Pancreas (tissue), 10 donors: ENCODE measurements at regions not wholly inside any gene's neighbourhood (a gene's known extent, or its start where the extent isn't known, plus 50 kb on each side); places are given as distances from the start of the nearest gene placed in this dataset.

Experiments used
- ATAC-seq, 4 donors: fragments of 200-7000 bp; cut with Tn5 transposase; one replicate each; pipeline versions ENCODE4 v1.8.0 to v1.9.1; 2020; ENCODE audit warnings: mild to moderate bottlenecking in 4 of 4, moderate library complexity in 4 of 4
- DNase-seq, 6 donors: peaks; one replicate each; pipeline ENCODE4 v3.0.0-alpha.2; 2020
- FAIRE-seq: peaks from 2 replicates; lab custom pipeline; 2012; peaks lifted over from hg19 to GRCh38; lab: Jason Lieb, UNC
- H3K27ac ChIP-seq, 4 donors: fragments of 200-600 bp; sonication (generic); 1 replicate in 3 of 4; 2 replicates in 1 of 4; pipeline versions ENCODE4 v1.5.0 to v1.8.0; 2020
- H3K27me3 ChIP-seq, 4 donors: fragments of 200-600 bp; one replicate each; pipeline ENCODE4 v1.8.0; 2021
- H3K36me3 ChIP-seq, 3 donors: fragments of 200-600 bp; sonication (generic) in 1 of 3; one replicate each; pipeline versions ENCODE4 v1.5.0 to v1.8.0; 2020 to 2021
- H3K4me1 ChIP-seq, 3 donors: fragments of 200-600 bp; one replicate each; pipeline ENCODE4 v1.8.0; 2021
- H3K4me3 ChIP-seq, 4 donors: fragments of 200-600 bp; sonication (generic) in 2 of 4; one replicate each; pipeline versions ENCODE4 v1.5.0 to v1.8.0; 2020 to 2021
- H3K9me3 ChIP-seq, 4 donors: fragments of 200-600 bp; one replicate each; pipeline ENCODE4 v1.8.0; 2021
- WGBS, 2 donors: extraction: QIAGEN DNeasy Blood & Tissue Kit; methylation state at CpG; one replicate each; pipeline ENCODE4 v1.1.7; 2013; 5-methylcytosine and 5-hydroxymethylcytosine counted together
- intact Hi-C, 3 donors: fragments of 100-400 bp; cut with DNase I; formaldehyde crosslinking; loops; one replicate each; pipeline versions ENCODE4 v1.11.1 to v1.14.2; 2022
- TF ChIP-seq, protein P1 (sequence below), 4 donors: fragments of 200-600 bp; sonication (generic) in 3 of 4; IDR thresholded peaks; one replicate each; pipeline versions ENCODE4 v1.5.0 to v1.8.0; 2021; ENCODE audit warnings: antibody characterized with exemption in 4 of 4
- donor health status: healthy with polysubstance abuse.
- donor health status: DM: no; HTN: no; CAD: no; lungs with moderate emphysema.
- donor health status: DM: no; HTN: no; CAD: no.
- donor health status: control.
- donor health status: control.
- donor health status: Bipolar disorder and iron deficiency.
- donor health status: DM: yes; HTN: yes; CAD: no.
- donor health status: DM: no; HTN: no; CAD: no.
- donor health status: DM: no; HTN: no; CAD: no.
- donor health status: DM: yes; HTN: yes; CAD: no.

DNA sequence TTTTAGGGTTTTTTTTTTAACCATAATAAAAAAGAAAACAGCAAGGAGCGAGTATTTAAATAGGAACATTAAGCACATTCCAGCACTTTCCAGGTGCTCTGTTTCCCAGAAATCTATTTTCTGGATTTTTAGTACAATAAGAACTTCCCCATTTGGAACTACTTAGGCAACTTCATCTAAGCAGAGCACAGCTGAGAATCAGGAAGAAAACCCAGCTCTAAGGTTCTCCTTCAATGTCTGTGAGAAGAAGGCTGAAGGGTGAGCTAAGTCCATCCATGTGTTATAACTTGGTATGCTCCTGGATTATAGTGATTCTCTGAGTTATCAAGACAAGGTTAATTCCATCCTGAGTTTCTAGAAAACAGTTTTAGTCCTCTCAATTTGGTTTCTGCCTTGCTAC lies 181.9 kb downstream of the CYP26A1 start:
- intact Hi-C loops: no loop called here
- 65 to 69% methylated on average over 1 of the region's 1 CpG for WGBS, 2 donors
- no peaks in the 10 kb centered on the region for H3K36me3 ChIP-seq
- DNase-seq: no peak
- no peaks in the 10 kb centered on the region for H3K27me3 ChIP-seq
- no peak overlapping the region for H3K4me3 ChIP-seq
- H3K27ac ChIP-seq: no peak overlapping the region
- no peaks in the 10 kb centered on the region for H3K9me3 ChIP-seq
- ATAC-seq: no peak
- TF ChIP-seq, protein P1, sequence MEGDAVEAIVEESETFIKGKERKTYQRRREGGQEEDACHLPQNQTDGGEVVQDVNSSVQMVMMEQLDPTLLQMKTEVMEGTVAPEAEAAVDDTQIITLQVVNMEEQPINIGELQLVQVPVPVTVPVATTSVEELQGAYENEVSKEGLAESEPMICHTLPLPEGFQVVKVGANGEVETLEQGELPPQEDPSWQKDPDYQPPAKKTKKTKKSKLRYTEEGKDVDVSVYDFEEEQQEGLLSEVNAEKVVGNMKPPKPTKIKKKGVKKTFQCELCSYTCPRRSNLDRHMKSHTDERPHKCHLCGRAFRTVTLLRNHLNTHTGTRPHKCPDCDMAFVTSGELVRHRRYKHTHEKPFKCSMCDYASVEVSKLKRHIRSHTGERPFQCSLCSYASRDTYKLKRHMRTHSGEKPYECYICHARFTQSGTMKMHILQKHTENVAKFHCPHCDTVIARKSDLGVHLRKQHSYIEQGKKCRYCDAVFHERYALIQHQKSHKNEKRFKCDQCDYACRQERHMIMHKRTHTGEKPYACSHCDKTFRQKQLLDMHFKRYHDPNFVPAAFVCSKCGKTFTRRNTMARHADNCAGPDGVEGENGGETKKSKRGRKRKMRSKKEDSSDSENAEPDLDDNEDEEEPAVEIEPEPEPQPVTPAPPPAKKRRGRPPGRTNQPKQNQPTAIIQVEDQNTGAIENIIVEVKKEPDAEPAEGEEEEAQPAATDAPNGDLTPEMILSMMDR (IDR thresholded peaks at IDR 0.05): no peak
- FAIRE-seq: no peak
- no peaks in the 10 kb centered on the region for H3K4me1 ChIP-seq
